Testis (tissue), 2 donors: ENCODE measurements at regions not wholly inside any gene's neighbourhood (a gene's known extent, or its start where the extent isn't known, plus 50 kb on each side); places are given as distances from the start of the nearest gene placed in this dataset.

ENCODE experiments used
- POLR2A ChIP-seq: fragments of 450-650 bp; IDR thresholded peaks from one replicate; pipeline ENCODE4 v1.6.1; 2017; ENCODE audit warnings: antibody characterized with exemption, mild to moderate bottlenecking, moderate library complexity
- TF ChIP-seq, protein P1 (sequence below), 3 experiments: fragments of 450-650 bp in 2 of 3; fragments of 200-600 bp in 1 of 3; sonication (generic) in 1 of 3; IDR thresholded peaks; one replicate each; pipeline ENCODE4 v1.5.1; 2016 to 2019; ENCODE audit warnings: antibody characterized with exemption in 3 of 3, mild to moderate bottlenecking in 2 of 3, moderate library complexity in 1 of 3

- TF ChIP-seq, protein P1, sequence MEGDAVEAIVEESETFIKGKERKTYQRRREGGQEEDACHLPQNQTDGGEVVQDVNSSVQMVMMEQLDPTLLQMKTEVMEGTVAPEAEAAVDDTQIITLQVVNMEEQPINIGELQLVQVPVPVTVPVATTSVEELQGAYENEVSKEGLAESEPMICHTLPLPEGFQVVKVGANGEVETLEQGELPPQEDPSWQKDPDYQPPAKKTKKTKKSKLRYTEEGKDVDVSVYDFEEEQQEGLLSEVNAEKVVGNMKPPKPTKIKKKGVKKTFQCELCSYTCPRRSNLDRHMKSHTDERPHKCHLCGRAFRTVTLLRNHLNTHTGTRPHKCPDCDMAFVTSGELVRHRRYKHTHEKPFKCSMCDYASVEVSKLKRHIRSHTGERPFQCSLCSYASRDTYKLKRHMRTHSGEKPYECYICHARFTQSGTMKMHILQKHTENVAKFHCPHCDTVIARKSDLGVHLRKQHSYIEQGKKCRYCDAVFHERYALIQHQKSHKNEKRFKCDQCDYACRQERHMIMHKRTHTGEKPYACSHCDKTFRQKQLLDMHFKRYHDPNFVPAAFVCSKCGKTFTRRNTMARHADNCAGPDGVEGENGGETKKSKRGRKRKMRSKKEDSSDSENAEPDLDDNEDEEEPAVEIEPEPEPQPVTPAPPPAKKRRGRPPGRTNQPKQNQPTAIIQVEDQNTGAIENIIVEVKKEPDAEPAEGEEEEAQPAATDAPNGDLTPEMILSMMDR (IDR thresholded peaks at IDR 0.05) = no peak
- TF ChIP-seq POLR2A = no peak
Measured at GRCh38 chr16:72473631-72474030, 301.7 kb upstream of the PMFBP1 start.
